IMR-90 (cell line): ENCODE measurements at regions not wholly inside any gene's neighbourhood (a gene's known extent, or its start where the extent isn't known, plus 50 kb on each side); places are given as distances from the start of the nearest gene placed in this dataset.

Experiments used
- BHLHE40 ChIP-seq: fragments of 150-350 bp; IDR thresholded peaks from 2 replicates; pipeline ENCODE4 v1.6.1; 2016; ENCODE audit warnings: mild to moderate bottlenecking, low read depth, low read length
- CEBPB ChIP-seq: IDR thresholded peaks from 2 replicates; pipeline ENCODE4 v1.6.1; 2012; ENCODE audit warnings: low read depth, low read length, improper control_type of control experiment
- CHD1 ChIP-seq: IDR thresholded peaks from 2 replicates; pipeline ENCODE4 v1.6.1; 2012; ENCODE audit warnings: low read depth, low read length, improper control_type of control experiment
- CTCF ChIP-seq: conservative IDR thresholded peaks from 2 replicates; pipeline ENCODE4 v1.5.1; 2012; ENCODE audit warnings: mild to moderate bottlenecking, low read depth, low read length, improper control_type of control experiment
- FOS ChIP-seq: fragments of 150-350 bp; IDR thresholded peaks from 2 replicates; pipeline ENCODE4 v1.6.1; 2016; ENCODE audit warnings: low read depth, low read length
- MAFK ChIP-seq: IDR thresholded peaks from 2 replicates; pipeline ENCODE4 v1.6.1; 2012; ENCODE audit warnings: low read depth, low read length, improper control_type of control experiment
- POLR2A ChIP-seq: IDR thresholded peaks from 2 replicates; pipeline ENCODE4 v1.6.1; 2012; ENCODE audit warnings: mild to moderate bottlenecking, low read depth, low read length
- RAD21 ChIP-seq: IDR thresholded peaks from 2 replicates; pipeline ENCODE4 v1.6.1; 2012; ENCODE audit warnings: low read length, improper control_type of control experiment
- SMC3 ChIP-seq: fragments of 150-350 bp; IDR thresholded peaks from 2 replicates; pipeline ENCODE4 v1.6.1; 2016; ENCODE audit warnings: low read depth, mild to moderate bottlenecking, antibody characterized with exemption, low read length, moderate library complexity

- no peak for TF ChIP-seq CTCF
- TF ChIP-seq CHD1, result no peak
- TF ChIP-seq POLR2A, result no peak
- TF ChIP-seq CEBPB, result no peak
- TF ChIP-seq FOS, result no peak
- no peak for TF ChIP-seq BHLHE40
- no peak for TF ChIP-seq MAFK
- TF ChIP-seq RAD21, result no peak
- TF ChIP-seq SMC3, result no peak
Observed at GRCh38 chr12:115847398-115847797, 430.1 kb downstream of the MED13L start.
